Neuronal stem cell (in vitro differentiated cells): ENCODE measurements at regions not wholly inside any gene's neighbourhood (a gene's known extent, or its start where the extent isn't known, plus 50 kb on each side); places are given as distances from the start of the nearest gene placed in this dataset.
"Not testable (repeated sequence)": the region's sequence is repeated elsewhere in the genome, so short reads cannot be mapped to it uniquely, and the experiment has no call there.

ENCODE experiments used
- DNase-seq: peaks from one replicate; pipeline ENCODE4 v3.0.0-alpha.2; 2013; ENCODE audit warnings: low spot score
- H2AFZ ChIP-seq: one replicate; pipeline ENCODE4 v1.6.1; 2013; ENCODE audit warnings: mild to moderate bottlenecking, low read length, inconsistent platforms
- H2AK5ac ChIP-seq: 2 replicates; pipeline ENCODE4 v1.6.1; 2013; ENCODE audit warnings: low read depth, mild to moderate bottlenecking, inconsistent platforms, low read length, moderate library complexity, mixed read lengths
- H2BK120ac ChIP-seq: 2 replicates; pipeline ENCODE4 v1.6.1; 2013; ENCODE audit warnings: low read depth, mild to moderate bottlenecking, inconsistent platforms, low read length, moderate library complexity, mixed read lengths
- H2BK12ac ChIP-seq: one replicate; pipeline ENCODE4 v1.6.1; 2013; ENCODE audit warnings: low read length, inconsistent platforms
- H2BK15ac ChIP-seq: 2 replicates; pipeline ENCODE4 v1.6.1; 2013; ENCODE audit warnings: mild to moderate bottlenecking, low read length, inconsistent platforms, mixed read lengths
- H2BK5ac ChIP-seq: one replicate; pipeline ENCODE4 v1.6.1; 2013; ENCODE audit warnings: inconsistent platforms, mild to moderate bottlenecking, low read length, moderate library complexity
- H3K14ac ChIP-seq: one replicate; pipeline ENCODE4 v1.6.1; 2013; ENCODE audit warnings: low read length, inconsistent platforms
- H3K18ac ChIP-seq: 2 replicates; pipeline ENCODE4 v1.6.1; 2013; ENCODE audit warnings: low read length, inconsistent platforms
- H3K23ac ChIP-seq: 2 replicates; pipeline ENCODE4 v1.6.1; 2013; ENCODE audit warnings: low read depth, mild to moderate bottlenecking, mixed read lengths, low read length, inconsistent platforms; ENCODE audit not compliant: poor library complexity
- H3K27ac ChIP-seq: replicated peaks from 3 replicates; pipeline ENCODE4 v1.5.1; 2013; ENCODE audit warnings: low read length, inconsistent platforms
- H3K27me3 ChIP-seq, 3 experiments: 2 replicates each; pipeline ENCODE4 v1.6.1; 2013; ENCODE audit warnings: low read length in 3 of 3, mild to moderate bottlenecking in 2 of 3, inconsistent platforms in 1 of 3, low read depth in 1 of 3, mixed read lengths in 1 of 3, moderate library complexity in 1 of 3; ENCODE audit not compliant: control insufficient read depth in 3 of 3, insufficient read depth in 3 of 3
- H3K36me3 ChIP-seq, 2 donors: replicated peaks in 1 of 2; 2 replicates each; pipeline ENCODE4 v1.6.1; 2013; ENCODE audit warnings: low read length in 2 of 2; ENCODE audit not compliant: control insufficient read depth in 2 of 2, insufficient read depth in 2 of 2
- H3K4ac ChIP-seq: 2 replicates; pipeline ENCODE4 v1.6.1; 2013; ENCODE audit warnings: inconsistent platforms, mild to moderate bottlenecking, low read length, moderate library complexity
- H3K4me1 ChIP-seq, 2 donors: 1 replicate in 1 of 2; 2 replicates in 1 of 2; pipeline ENCODE4 v1.6.1; 2013; ENCODE audit warnings: low read length in 2 of 2, low read depth in 1 of 2; ENCODE audit not compliant: control insufficient read depth in 2 of 2, insufficient read depth in 1 of 2
- H3K4me2 ChIP-seq: one replicate; pipeline ENCODE4 v1.6.1; 2013; ENCODE audit warnings: mild to moderate bottlenecking, low read length, inconsistent platforms; ENCODE audit not compliant: insufficient read depth, poor library complexity, severe bottlenecking
- H3K4me3 ChIP-seq, 2 donors: 2 replicates each; pipeline ENCODE4 v1.5.1; 2013; ENCODE audit warnings: low read length in 2 of 2, mild to moderate bottlenecking in 2 of 2, inconsistent platforms in 1 of 2, moderate library complexity in 1 of 2
- H3K79me1 ChIP-seq: one replicate; pipeline ENCODE4 v1.6.1; 2013; ENCODE audit warnings: low read depth, mild to moderate bottlenecking, inconsistent platforms, low read length, moderate library complexity
- H3K9ac ChIP-seq: one replicate; pipeline ENCODE4 v1.6.1; 2013; ENCODE audit warnings: mild to moderate bottlenecking, low read depth, low read length, inconsistent platforms; ENCODE audit not compliant: poor library complexity
- H3K9me3 ChIP-seq, 2 donors: replicated peaks in 1 of 2; 2 replicates each; pipeline versions ENCODE3 to v1.6.1; 2013; ENCODE audit warnings: low read length in 2 of 2, mild to moderate bottlenecking in 2 of 2, inconsistent platforms in 1 of 2, low read depth in 1 of 2, mixed read lengths in 1 of 2, moderate library complexity in 1 of 2; ENCODE audit not compliant: control insufficient read depth in 2 of 2, insufficient read depth in 1 of 2
- H4K8ac ChIP-seq: one replicate; pipeline ENCODE4 v1.6.1; 2013; ENCODE audit warnings: low read depth, mild to moderate bottlenecking, inconsistent platforms, low read length, moderate library complexity
- H4K91ac ChIP-seq: one replicate; pipeline ENCODE4 v1.6.1; 2013; ENCODE audit warnings: low read length, low read depth, mild to moderate bottlenecking, inconsistent platforms; ENCODE audit not compliant: poor library complexity
- WGBS, 2 donors: extraction: QIAGEN DNeasy Blood & Tissue Kit; methylation state at CpG; one replicate each; pipeline ENCODE4 v1.1.7; 2013; ENCODE audit warnings: missing lambda C conversion rate in 2 of 2, mixed read lengths in 1 of 2; ENCODE audit not compliant: insufficient read length in 2 of 2, insufficient replicate concordance in 1 of 2; ENCODE audit errors: extremely low coverage in 2 of 2; 5-methylcytosine and 5-hydroxymethylcytosine counted together

DNA sequence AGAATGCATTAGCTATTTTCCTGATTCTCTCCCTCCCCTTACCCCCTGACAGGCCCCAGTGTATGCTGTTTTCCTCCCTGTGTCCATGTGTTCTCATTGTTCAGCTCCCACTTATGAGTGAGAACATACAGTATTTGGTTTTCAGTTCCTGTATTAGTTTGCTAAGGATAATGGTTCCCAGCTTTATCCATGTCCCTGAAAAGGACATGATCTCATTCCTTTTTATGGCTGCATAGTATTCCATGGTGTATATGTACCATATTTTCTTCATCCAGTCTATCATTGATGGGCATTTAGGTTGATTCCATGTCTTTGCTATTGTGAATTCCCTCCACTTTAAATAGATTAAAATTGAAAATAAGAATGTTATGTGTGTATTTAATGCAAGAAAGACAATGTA lies 89.9 kb upstream of the CREB1 start:
- H2BK120ac ChIP-seq, H3K9ac ChIP-seq, H3K14ac ChIP-seq, H3K18ac ChIP-seq, H2AK5ac ChIP-seq, H3K4me3 ChIP-seq, H3K27ac ChIP-seq, H2BK15ac ChIP-seq, H2BK12ac ChIP-seq, H2AFZ ChIP-seq, H3K4me1 ChIP-seq, H3K79me1 ChIP-seq, H4K8ac ChIP-seq, H3K4me2 ChIP-seq, H3K23ac ChIP-seq, H3K4ac ChIP-seq, H3K9me3 ChIP-seq, H3K27me3 ChIP-seq, DNase-seq, H2BK5ac ChIP-seq, H4K91ac ChIP-seq, H3K36me3 ChIP-seq: not testable (repeated sequence)

DNA sequence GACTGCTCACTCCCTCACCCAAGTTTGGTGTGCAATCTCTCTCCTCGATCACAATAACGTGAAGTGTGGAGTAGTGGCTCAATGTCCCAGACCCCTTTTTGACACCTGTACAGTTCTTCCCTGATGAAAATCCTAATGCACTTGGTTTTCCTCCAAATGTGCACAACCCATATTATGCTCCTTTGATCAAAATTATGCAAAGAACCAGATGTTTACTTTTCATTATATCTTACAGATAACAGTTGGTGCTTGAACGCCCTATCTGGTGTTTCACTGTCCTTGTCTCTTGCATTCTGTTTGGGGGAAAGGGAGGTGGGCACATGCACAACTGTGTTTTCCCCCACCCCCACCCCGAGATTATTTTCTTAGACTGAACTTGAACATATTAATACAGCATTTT lies 85.0 kb upstream of the CREB1 start:
- H2BK120ac ChIP-seq, result no peak overlapping the region
- H3K27me3 ChIP-seq, result no peaks in the 10 kb centered on the region
- no peaks in the 10 kb centered on the region for H3K9me3 ChIP-seq
- H3K4me2 ChIP-seq, result no peak overlapping the region
- no peak overlapping the region for H3K9ac ChIP-seq
- no peaks in the 10 kb centered on the region for H3K4me1 ChIP-seq
- no CpG with 5 or more reads among the region's 4 CpGs for WGBS, 2 donors
- H4K91ac ChIP-seq, result no peak overlapping the region
- no peak overlapping the region for H3K18ac ChIP-seq
- no peak overlapping the region for H4K8ac ChIP-seq
- H3K27ac ChIP-seq, result no peak overlapping the region
- no peak for DNase-seq
- no peak overlapping the region for H2AK5ac ChIP-seq
- H2AFZ ChIP-seq, result no peak overlapping the region
- no peak overlapping the region for H3K14ac ChIP-seq
- H3K4me3 ChIP-seq, result no peak overlapping the region
- no peak overlapping the region for H2BK5ac ChIP-seq
- H3K79me1 ChIP-seq, result no peaks in the 10 kb centered on the region
- no peak overlapping the region for H3K4ac ChIP-seq
- H3K23ac ChIP-seq, result no peak overlapping the region
- H2BK12ac ChIP-seq, result no peak overlapping the region
- H3K36me3 ChIP-seq, result no peaks in the 10 kb centered on the region
- no peak overlapping the region for H2BK15ac ChIP-seq

DNA sequence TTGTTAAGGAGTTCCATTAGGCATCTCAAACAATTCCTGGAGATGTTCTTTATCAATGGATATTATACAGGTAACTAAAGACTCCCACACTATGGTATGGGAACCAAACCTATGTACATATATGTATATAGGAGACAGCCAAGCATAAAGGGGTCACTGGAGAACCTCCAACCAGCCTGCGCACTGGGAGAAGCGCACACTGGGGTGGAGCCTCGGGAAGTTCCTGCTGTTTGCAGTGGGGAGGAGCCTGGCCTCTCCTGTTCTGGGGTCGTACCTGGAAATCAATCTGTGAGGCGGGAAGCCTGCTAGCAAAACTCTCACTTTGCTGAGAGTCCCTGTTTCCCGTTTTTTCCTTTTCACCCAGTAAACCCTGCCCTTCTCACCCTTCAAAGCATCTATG lies 83.1 kb upstream of the CREB1 start:
- Histone ChIP-seq H2BK15ac (no peak overlapping the region), H3K79me1 (no peaks in the 10 kb centered on the region), H2BK120ac (no peak overlapping the region), H2AFZ (no peak overlapping the region), H3K18ac (no peak overlapping the region), H3K36me3 (no peaks in the 10 kb centered on the region), H2BK12ac (no peak overlapping the region), H3K27ac (no peak overlapping the region), H4K8ac (no peak overlapping the region), H3K4me1 (no peaks in the 10 kb centered on the region), H2BK5ac (no peak overlapping the region), H3K4me2 (no peak overlapping the region), H2AK5ac (no peak overlapping the region), H3K27me3 (no peaks in the 10 kb centered on the region), H4K91ac (no peak overlapping the region), H3K14ac (no peak overlapping the region), H3K23ac (no peak overlapping the region), H3K4me3 (no peak overlapping the region), H3K4ac (no peak overlapping the region), H3K9ac (no peak overlapping the region), H3K9me3 (no peaks in the 10 kb centered on the region)
- WGBS, 2 donors, result no CpG with 5 or more reads among the region's 6 CpGs
- DNase-seq, result no peak

DNA sequence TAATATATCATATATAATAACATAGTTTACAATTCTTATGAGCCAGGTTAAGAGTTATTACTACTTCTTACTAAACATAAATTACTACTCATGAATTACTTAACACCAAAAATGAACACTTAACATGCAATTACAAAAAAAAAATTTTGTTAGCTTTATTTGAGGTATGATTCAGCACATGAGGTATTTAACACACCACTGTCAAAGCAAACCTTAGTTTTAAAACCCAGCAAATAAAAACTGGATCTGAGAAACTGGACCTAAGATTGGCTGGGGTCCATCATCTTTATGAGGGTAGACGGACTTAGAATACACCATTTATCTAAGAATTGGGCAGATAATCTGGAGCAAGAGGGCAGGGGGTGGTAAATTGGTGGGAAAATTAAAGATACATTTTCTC lies 81.8 kb upstream of the CREB1 start:
- no CpG with 5 or more reads among the region's 1 CpG for WGBS, 2 donors
- Histone ChIP-seq H2BK5ac (no peak overlapping the region), H3K79me1 (no peaks in the 10 kb centered on the region), H3K14ac (no peak overlapping the region), H2BK12ac (no peak overlapping the region), H3K9ac (no peak overlapping the region), H3K9me3 (no peaks in the 10 kb centered on the region), H3K4me2 (no peak overlapping the region), H4K91ac (no peak overlapping the region), H3K36me3 (no peaks in the 10 kb centered on the region), H3K27me3 (no peaks in the 10 kb centered on the region), H4K8ac (no peak overlapping the region), H3K4me3 (no peak overlapping the region), H3K27ac (no peak overlapping the region), H2AK5ac (no peak overlapping the region), H3K4ac (no peak overlapping the region), H3K23ac (no peak overlapping the region), H2BK15ac (no peak overlapping the region), H3K4me1 (no peaks in the 10 kb centered on the region), H3K18ac (no peak overlapping the region), H2BK120ac (no peak overlapping the region), H2AFZ (no peak overlapping the region)
- DNase-seq, result no peak
